Neural crest cell (in vitro differentiated cells): ENCODE measurements at regions not wholly inside any gene's neighbourhood (a gene's known extent, or its start where the extent isn't known, plus 50 kb on each side); places are given as distances from the start of the nearest gene placed in this dataset.

Source experiments
- DNase-seq: peaks from one replicate; pipeline ENCODE4 v3.0.0; 2021; ENCODE audit warnings: low read depth, mixed read lengths, low spot score
- H3K27ac Mint-ChIP-seq: one replicate; pipeline ENCODE4 v1.8.0; 2021; ENCODE audit warnings: mild to moderate bottlenecking, mixed read lengths; ENCODE audit not compliant: unreplicated experiment
- H3K27me3 Mint-ChIP-seq: 2 replicates; pipeline ENCODE4 v1.8.0; 2021; ENCODE audit warnings: low read depth, mild to moderate bottlenecking, mixed read lengths
- H3K36me3 Mint-ChIP-seq: 2 replicates; pipeline ENCODE4 v1.8.0; 2021; ENCODE audit warnings: low read depth, mild to moderate bottlenecking, mixed read lengths
- H3K4me1 Mint-ChIP-seq: 2 replicates; pipeline ENCODE4 v1.8.0; 2021; ENCODE audit warnings: mixed read lengths
- H3K4me3 Mint-ChIP-seq: one replicate; pipeline ENCODE4 v1.8.0; 2021; ENCODE audit warnings: mild to moderate bottlenecking, mixed read lengths
- H3K9me3 Mint-ChIP-seq: 2 replicates; pipeline ENCODE4 v1.8.0; 2021; ENCODE audit warnings: mixed read lengths
- TF ChIP-seq, protein P1 (sequence below): fragments of 200-600 bp; sonication (generic); conservative IDR thresholded peaks from 2 replicates; pipeline ENCODE4 v1.5.0; 2021; ENCODE audit warnings: antibody characterized with exemption, mild to moderate bottlenecking

DNA sequence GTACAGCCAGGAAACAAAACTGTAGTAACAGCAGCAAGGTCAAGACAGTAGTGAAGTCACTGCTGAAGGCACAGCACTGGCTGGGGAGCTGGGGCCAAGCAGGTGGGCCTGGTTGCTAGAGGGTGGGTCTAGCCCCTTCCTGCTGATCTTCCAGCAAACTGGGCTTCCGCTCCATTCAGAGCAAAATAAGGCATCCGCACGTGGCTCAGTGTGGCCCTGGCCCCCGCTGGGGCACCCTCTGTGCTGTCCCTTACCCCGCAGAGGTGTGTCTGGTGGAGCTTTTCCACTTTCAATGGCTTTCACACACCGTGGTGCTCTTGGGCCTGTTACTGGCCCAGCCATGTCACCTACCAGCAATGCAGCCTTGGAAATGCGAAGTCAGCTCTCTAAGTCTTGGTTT, 162.4 kb upstream of the B3GAT1 start:
- H3K4me3 Mint-ChIP-seq: no peak overlapping the region
- TF ChIP-seq, protein P1, sequence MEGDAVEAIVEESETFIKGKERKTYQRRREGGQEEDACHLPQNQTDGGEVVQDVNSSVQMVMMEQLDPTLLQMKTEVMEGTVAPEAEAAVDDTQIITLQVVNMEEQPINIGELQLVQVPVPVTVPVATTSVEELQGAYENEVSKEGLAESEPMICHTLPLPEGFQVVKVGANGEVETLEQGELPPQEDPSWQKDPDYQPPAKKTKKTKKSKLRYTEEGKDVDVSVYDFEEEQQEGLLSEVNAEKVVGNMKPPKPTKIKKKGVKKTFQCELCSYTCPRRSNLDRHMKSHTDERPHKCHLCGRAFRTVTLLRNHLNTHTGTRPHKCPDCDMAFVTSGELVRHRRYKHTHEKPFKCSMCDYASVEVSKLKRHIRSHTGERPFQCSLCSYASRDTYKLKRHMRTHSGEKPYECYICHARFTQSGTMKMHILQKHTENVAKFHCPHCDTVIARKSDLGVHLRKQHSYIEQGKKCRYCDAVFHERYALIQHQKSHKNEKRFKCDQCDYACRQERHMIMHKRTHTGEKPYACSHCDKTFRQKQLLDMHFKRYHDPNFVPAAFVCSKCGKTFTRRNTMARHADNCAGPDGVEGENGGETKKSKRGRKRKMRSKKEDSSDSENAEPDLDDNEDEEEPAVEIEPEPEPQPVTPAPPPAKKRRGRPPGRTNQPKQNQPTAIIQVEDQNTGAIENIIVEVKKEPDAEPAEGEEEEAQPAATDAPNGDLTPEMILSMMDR: no peak
- no peaks in the 10 kb centered on the region for H3K4me1 Mint-ChIP-seq
- no peak overlapping the region for H3K27ac Mint-ChIP-seq
- no peaks in the 10 kb centered on the region for H3K9me3 Mint-ChIP-seq
- H3K27me3 Mint-ChIP-seq: no peaks in the 10 kb centered on the region
- no peaks in the 10 kb centered on the region for H3K36me3 Mint-ChIP-seq
- DNase-seq: no peak

GRCh38 chr11:134573857-134574256, 161.8 kb upstream of the B3GAT1 start:
- no peak overlapping the region for H3K4me3 Mint-ChIP-seq
- H3K36me3 Mint-ChIP-seq: no peaks in the 10 kb centered on the region
- no peaks in the 10 kb centered on the region for H3K4me1 Mint-ChIP-seq
- DNase-seq: no peak
- H3K27ac Mint-ChIP-seq: no peak overlapping the region
- no peaks in the 10 kb centered on the region for H3K27me3 Mint-ChIP-seq
- no peaks in the 10 kb centered on the region for H3K9me3 Mint-ChIP-seq
- TF ChIP-seq, protein P1: no peak

GRCh38 chr11:134572741-134573675, 161.0 kb upstream of the B3GAT1 start:
- Mint-ChIP-seq H3K9me3 (no peaks in the 10 kb centered on the region), H3K27ac (no peak overlapping the region), H3K4me1 (no peaks in the 10 kb centered on the region), H3K27me3 (no peaks in the 10 kb centered on the region), H3K36me3 (no peaks in the 10 kb centered on the region), H3K4me3 (no peak overlapping the region)
- TF ChIP-seq, protein P1: no peak
- DNase-seq: no peak

- TF ChIP-seq, protein P1: no peak
- no peak overlapping the region for H3K27ac Mint-ChIP-seq
- DNase-seq: no peak
- H3K4me3 Mint-ChIP-seq: no peak overlapping the region
- no peaks in the 10 kb centered on the region for H3K4me1 Mint-ChIP-seq
- no peaks in the 10 kb centered on the region for H3K36me3 Mint-ChIP-seq
- no peaks in the 10 kb centered on the region for H3K9me3 Mint-ChIP-seq
- H3K27me3 Mint-ChIP-seq: no peaks in the 10 kb centered on the region
These were observed 159.3 kb upstream of the B3GAT1 start for GRCh38 chr11:134571301-134571700.

DNA sequence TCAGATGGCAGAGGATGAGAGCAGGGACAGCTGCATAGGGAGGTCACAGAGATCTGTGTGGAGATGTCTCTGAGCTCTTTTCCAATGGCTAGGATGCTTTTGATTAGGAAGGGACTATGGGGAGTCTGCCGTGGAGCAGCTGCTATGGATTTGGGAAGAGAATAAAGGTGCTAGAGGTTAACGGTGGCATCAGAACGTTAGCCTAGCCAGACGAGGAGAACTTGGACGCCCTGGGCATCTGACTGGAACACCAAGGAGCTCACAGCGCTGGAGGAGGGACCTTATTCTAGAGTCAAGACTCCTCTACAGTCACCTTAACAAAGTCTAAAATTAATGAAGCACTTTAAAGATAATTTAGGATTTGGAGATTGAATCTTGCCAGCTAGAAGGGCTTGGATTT, 157.2 kb upstream of the B3GAT1 start:
- H3K27ac Mint-ChIP-seq: no peak overlapping the region
- H3K4me3 Mint-ChIP-seq: no peak overlapping the region
- no peaks in the 10 kb centered on the region for H3K27me3 Mint-ChIP-seq
- DNase-seq: no peak
- no peaks in the 10 kb centered on the region for H3K4me1 Mint-ChIP-seq
- H3K9me3 Mint-ChIP-seq: no peaks in the 10 kb centered on the region
- no peaks in the 10 kb centered on the region for H3K36me3 Mint-ChIP-seq
- TF ChIP-seq, protein P1: no peak
